T-helper 2 cell (primary cell): ENCODE measurements at regions not wholly inside any gene's neighbourhood (a gene's known extent, or its start where the extent isn't known, plus 50 kb on each side); places are given as distances from the start of the nearest gene placed in this dataset.

Source experiments
- DNase-seq, 5 experiments: peaks; one replicate each; pipeline versions ENCODE4 v3.0.0 to v3.0.0-alpha.2; 2012 to 2022

DNA sequence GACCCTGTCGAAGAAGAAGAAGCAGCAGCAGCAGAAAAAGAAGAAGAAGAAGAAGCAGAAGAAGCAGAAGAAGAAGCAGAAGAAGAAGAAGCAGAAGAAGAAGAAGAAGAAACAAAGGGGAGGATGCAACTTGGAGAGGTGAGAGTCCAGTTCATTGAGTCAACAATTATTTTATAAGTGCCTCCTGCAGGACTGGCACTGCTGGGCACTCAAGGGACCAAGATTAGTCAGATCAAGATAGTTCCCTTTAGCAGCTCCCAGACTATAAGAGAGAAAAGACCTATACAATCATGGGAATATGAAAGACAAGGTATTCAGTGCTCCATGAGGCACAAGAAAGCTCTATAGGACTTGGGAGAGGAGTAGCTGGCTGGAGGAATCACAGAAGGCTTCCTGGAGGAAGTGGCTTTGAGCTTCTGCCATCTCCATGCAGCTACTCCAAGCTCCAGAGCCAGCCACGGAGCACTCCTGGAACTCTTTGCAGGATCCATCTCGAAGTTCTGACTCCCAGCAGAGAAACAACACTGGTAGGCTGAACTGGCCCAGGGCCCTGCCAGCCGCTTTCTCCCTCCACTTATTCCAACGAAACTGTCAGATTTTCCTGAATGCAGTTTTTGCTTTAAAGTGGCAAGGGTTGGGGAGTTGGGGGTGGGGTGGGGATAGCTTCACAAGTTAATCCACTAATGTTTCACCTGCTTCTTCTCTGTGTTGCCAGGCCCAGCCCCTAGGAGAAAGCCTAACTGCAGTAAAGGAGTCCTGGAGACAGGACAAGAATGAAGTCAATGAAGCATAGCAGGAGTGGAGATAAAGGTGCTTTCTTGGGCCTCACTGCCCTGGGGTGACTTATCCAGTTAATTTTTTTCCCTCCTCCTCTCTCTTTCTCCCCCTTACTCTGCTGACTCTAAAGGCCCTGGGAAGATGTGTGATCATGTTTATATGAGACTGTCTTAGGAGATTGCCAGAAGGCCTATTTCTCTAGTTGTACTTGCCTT, 140.1 kb upstream of the PARP11 start:
- DNase-seq: no peak

DNA sequence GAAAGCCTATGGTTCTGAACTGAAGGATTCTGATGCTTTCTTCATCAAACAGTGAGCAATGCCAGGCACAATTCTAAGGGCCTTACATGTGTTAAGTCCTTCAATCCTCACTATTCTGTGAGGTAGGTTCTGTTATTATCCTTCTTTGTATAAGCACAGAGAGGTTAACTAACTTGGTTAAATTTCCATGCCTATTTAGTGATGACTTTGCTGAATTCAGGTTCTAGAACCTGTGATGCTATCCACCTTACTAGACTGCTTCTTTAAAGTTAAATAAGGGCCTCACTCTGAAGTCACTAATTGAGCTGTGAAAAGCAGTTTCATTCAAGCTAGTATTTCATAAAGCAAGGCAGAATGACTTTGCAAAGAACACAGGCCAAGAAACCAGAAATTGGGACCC, 138.9 kb upstream of the PARP11 start:
- no peak for DNase-seq

GRCh38 chr12:4011597-4011996, 138.4 kb upstream of the PARP11 start:
- no peak for DNase-seq

GRCh38 chr12:4009979-4010704, 136.9 kb upstream of the PARP11 start:
- DNase-seq: no peak

DNA sequence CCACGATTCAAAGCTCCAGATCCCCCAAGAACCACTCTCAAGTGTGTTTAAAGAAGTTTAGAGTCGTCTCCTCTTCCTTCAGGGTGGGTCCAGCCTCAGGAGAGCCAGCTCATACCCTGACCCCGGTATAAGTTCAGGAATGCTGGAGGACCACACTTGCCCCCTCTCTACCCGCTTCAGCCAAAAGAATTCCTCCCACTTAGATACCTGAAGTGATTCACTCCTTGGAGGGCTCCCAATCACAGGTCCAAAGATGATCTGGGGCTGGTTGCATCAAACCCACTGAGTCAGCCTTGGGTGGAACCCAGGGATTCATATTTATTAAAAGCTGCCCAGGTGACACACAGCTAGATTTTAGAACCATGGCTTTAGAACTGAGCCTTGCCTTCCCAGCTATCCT, 133.5 kb upstream of the PARP11 start:
- DNase-seq: no peak

- no peak for DNase-seq
These were observed 132.7 kb upstream of the PARP11 start for GRCh38 chr12:4005851-4006430.

DNA sequence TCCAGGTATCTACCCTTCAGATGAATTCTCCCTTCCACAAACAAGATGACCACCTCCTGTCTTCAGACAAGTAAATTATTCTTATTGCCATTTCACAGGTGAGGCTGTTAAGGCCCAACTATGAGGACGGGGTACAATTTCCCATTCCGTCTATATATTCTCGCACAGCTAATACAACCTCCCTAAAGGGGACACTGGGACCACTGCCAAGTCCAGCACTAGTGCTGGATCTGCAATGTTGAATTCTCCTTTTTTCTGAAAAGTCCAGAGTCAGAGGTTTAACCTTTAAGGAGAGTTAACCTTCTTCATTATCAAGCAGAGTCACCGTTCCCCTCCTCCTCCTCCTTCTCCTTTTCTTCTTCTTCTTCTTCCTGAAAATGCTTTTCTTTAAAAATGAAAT, 130.4 kb upstream of the PARP11 start:
- no peak for DNase-seq

GRCh38 chr12:4002601-4003000, 129.4 kb upstream of the PARP11 start:
- no peak for DNase-seq

GRCh38 chr12:4001841-4002240, 128.6 kb upstream of the PARP11 start:
- no peak for DNase-seq

DNA sequence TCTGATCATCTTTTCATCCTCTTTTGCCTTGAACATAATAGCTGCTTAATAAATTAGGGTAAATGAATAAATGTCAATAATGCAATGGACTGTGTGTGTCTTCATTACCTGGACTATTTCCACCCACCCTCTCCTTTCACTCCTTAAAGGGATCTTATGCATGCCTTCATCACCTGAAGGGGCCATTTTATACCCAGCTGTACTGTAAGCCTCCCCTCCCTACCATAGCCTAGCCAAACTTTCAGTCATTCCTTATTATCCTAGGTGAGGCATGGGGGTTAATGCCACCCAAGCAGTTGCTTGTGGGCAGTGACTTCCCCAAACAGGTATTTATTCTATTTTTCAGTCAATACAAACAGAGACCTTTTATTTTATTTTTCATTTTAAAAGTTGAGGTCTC, 127.8 kb upstream of the PARP11 start:
- DNase-seq: no peak

DNA sequence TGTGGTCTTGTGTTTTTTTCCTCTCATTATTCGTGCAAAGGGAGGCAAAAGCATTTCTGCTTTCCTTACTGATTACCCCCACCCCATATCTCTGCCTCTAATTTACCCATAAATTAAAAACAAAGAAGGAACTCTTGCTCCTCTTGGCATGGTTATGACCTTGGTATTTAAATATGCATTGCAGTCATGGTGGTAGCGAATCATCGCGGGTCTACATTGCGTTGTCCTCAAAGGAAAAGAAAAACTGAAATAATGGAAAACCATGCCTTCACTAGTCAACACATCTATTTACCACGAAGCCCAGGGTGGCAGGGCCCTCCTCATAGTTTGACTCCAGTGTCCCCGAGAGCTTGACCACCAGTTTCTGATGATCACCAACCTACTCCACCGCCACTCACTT, 126.7 kb upstream of the PARP11 start:
- DNase-seq: no peak

DNA sequence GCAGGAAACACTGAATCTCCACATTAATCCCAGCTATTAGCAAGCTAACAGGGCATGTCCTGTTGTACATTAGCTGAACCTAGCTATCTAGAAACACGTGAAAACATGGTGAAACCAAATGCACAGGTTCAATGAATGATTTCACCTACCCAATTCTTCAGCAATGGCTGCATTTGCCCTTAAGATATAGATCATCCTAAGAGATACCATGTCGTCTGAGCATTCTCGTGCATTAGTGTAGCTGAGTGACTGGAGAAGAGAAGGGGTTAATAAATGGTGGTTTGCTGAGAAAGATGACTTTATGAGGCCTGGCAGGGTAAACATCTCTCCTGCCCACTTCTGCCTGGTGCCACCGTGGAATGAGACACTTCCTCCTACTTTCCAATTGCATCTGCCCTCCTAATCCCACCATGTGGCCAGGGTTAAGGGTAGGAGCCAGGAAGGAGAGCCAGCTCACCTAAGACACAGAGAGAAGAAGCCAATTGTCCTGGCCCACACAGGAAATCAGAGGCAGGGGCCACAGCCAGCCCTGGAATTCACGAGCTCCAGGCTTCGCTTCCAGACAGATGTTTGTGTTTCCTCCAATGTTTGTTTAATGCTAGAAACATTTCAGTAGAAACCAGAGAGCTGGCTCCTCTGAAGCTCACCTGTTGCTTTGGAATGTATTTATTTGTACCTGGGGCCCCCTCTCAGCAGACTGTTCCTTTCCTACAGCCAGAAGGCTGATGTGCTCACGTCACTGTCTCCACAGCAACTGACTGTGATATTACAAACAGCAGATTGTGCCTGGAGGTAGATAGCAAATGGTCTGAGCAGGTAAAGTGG, 126.0 kb upstream of the PARP11 start:
- peak in 1 of 5 experiments; percentile 9 for DNase-seq

DNA sequence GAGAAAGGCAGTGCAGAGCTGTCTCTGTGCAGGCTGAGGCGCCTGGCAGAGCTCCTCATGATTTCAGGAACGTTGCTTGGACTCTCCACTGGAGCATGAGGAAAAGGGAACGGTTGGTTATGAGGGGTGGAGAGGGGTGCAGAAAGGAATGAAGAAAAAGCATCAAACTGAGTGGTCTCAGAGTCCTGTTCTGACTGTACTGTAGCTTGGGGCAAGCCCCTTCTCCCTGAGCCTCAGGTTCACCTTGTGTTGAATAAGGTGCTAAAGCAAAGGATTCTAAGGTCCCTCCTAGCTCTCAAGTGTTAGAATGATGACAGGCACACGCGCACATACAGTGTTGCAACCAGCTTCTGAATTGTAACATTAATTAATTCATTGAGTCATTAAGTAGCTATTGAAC, 125.2 kb upstream of the PARP11 start:
- DNase-seq: no peak

DNA sequence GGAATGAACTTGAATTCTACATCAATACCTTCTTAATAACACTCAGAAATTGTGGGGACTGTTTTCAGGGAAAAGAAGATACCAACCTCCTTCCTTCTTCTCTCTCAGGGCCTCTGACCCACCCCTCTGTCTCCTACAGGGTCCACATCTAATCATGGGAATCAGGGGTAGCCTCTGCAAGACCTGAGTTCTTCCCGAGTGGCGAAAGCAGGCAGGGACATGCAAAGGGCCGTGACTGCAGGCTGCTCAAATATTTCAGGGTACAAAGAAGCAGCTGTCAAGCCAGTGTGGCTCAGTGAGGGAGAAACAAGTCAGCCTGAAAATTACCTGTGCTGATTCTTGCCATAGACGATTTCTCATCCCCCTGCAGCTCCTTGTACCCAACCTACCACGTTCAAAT, 123.1 kb upstream of the PARP11 start:
- DNase-seq: no peak

DNA sequence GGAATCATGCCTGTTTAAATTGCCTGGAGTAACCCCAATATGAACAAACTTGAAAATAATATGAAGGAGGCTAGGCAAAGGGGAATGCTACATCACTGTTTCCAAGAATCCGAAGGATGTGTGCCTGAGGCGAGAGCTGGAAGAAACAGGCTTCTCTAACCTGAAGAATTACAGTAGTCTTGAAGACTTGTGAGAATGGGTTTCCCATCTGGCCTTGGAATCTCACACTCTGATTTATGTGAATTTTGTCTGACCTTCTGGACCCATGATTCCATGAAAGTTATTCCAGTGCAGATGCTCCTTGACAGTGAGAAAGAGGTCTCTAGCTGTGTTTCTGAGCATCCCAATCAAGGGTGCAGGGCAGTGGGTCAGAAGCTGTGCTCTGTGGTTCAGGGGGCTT, 122.1 kb upstream of the PARP11 start:
- DNase-seq: no peak

DNA sequence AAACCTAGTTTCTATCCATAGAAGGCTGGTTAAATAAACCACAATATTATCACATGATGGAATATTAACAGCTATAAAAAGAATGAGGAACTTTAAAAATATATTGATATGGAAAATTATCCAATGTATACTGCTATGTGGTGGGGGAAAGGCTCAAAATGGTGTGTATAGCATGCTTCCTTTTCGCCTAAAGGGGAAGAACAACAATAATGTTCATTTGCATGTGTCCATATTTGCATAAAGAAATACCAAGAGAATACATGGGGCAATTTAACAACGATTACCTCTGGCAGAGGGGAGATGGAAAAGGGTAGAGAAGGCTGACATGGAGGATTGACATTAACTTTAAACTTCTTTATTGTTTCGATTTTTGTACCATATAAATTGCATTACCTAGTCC, 121.3 kb upstream of the PARP11 start:
- no peak for DNase-seq

GRCh38 chr12:3992945-3993344, 119.7 kb upstream of the PARP11 start:
- DNase-seq: no peak

DNA sequence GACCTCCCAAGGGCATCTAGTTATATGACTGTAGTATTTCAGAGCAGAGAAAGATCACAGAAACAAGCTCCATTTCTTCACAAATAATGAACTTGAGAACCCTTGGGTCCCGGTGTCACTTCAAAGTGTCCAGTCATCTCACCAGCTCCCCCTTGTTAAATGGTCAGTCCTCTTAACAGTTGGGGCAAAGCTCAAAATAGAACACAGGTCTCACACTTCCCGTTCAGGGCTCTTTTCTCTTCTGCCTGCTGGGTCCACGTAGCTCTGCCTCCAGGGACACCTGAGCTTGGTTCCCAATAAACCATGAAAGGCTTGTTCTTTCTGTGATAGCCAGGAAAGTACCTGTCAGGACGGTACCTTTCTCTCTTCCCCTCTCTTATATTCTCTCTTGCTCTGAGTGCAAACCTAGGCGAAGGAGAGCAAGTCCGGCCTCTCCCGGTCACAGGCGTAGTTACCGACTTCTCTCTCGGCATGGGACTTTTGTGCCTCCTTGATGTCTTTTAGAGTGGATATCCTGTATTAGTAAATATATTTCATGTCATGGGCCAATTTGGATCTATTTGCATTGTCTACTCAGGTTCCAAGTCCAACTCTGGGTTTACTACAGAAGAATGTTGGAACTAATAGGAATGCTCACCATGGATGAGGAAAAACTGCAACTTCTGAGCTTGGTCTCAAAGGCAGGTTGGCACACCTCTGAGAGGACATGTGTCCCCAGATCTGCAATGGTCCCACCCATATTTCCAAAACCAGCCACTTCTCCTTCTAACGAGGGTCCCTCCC, 118.8 kb upstream of the PARP11 start:
- DNase-seq: no peak

DNA sequence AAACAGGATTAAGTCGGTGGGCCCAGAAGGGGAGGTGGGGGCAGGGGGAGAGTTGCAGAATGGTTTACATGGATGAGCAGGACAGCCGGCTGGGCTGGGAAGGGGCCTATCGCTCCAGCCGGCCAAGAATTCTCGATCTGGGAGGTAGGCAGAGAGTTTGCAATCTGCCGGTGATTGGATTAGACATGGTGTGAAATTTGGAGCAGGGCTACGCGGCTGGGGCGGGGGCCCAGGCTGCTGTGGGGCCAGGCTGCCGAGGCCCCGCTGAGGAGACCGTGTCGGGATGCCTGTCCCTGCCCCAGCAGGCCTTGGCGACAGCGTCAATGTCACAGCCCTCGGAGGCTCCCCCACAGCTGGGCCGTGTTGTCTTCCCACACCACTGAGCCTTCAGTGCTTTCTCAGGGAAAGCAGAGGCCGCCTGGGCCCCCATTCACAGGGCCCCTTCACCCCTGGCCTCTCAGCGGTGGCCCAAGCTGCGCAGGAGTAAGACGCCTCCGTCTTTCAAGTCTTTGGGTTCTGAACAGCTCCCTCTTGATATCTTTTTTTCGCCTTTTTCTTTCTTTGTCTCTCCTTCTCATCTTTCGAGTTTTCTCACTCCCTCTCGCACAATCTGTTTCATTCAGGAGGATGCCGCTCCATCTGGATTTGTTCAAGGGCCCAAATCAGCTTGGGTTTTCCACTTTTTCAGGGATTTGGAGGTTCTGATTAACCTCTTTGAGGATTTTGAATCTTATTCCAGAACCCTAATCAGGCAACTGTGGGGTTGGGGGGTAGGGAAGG, 117.5 kb upstream of the PARP11 start:
- no peak for DNase-seq

DNA sequence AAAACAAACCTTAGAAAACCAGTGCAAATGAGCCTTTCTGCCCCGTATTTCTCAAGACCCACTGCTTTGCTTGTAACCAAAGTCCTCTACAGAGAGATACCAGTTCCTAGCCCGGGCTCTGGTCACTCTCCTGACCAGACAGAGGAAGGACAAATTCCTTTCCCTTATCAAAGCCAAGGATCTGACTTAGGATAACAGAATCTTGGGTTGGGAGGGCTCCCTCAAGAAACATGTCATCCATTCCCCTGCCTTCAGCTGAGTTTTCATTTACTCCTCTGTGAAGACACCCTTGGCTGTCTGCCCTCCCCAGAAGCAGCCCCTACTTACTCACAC, 116.0 kb upstream of the PARP11 start:
- no peak for DNase-seq

DNA sequence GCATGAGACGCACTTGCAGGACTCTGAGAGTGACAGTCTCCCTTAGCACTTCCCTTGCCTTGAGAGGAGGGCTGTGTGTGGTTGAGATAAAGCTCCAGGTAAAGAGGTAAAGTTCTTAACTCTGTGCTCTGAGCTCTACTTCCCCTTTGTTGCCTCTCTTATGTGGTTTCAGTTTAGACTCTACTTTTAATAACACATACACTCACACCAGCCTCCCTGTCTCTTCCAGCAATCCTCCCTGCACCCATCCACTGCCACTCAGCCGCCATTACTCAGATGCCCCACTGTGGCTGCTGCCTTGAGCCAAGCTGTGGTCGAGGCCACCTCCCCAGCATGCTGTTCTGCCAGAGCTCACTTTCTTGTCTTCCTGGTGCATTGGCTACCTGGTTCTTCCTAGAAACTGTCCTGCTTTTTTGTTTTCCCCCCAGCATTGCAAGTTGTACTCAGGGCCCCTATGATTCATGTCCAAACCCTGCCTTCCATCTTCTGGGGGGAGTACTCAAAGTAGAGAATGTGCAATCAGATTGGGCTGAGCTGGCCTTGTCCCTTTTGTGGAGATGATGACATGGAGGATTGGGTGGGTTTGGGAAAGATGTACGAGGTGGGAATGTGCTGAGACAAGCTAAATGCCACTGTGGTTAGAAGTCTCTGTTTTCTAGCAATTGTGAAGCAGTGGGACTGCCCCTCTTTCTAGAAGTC, 115.5 kb upstream of the PARP11 start:
- peak in 2 of 5 experiments; percentile 6 to 63 for DNase-seq
